GM23338 (cell line): ENCODE measurements at regions not wholly inside any gene's neighbourhood (a gene's known extent, or its start where the extent isn't known, plus 50 kb on each side); places are given as distances from the start of the nearest gene placed in this dataset.

ENCODE experiments used
- ATAC-seq: fragments of 200-7000 bp; cut with Tn5 transposase; 3 replicates; pipeline ENCODE4 v1.9.1; 2020
- DNase-seq: peaks from one replicate; pipeline ENCODE4 v3.0.0-alpha.2; 2015; ENCODE audit warnings: low spot score
- H2AFZ ChIP-seq: fragments of 200-600 bp; sonication (generic); 2 replicates; pipeline ENCODE4 v1.8.0; 2016; ENCODE audit warnings: antibody characterized with exemption, mild to moderate bottlenecking, moderate library complexity
- H3F3A ChIP-seq: fragments of 200-600 bp; sonication (generic); replicated peaks from 2 replicates; pipeline ENCODE4 v1.8.0; 2017; ENCODE audit warnings: antibody characterized with exemption, mixed run types, low read depth
- H3K27ac ChIP-seq: fragments of 200-600 bp; sonication (generic); 2 replicates; pipeline ENCODE4 v1.6.1; 2016; ENCODE audit warnings: low read depth
- H3K27me3 ChIP-seq: fragments of 200-600 bp; sonication (generic); 2 replicates; pipeline ENCODE4 v1.8.0; 2016; ENCODE audit warnings: mild to moderate bottlenecking, mixed run types, moderate library complexity; ENCODE audit not compliant: insufficient read depth
- H3K36me3 ChIP-seq: fragments of 200-600 bp; sonication (generic); 2 replicates; pipeline ENCODE4 v1.8.0; 2016; ENCODE audit warnings: mild to moderate bottlenecking; ENCODE audit not compliant: insufficient read depth
- H3K4me1 ChIP-seq: fragments of 200-600 bp; sonication (generic); 2 replicates; pipeline ENCODE4 v1.8.0; 2016; ENCODE audit warnings: mild to moderate bottlenecking, moderate library complexity; ENCODE audit not compliant: insufficient read depth
- H3K4me2 ChIP-seq: fragments of 200-600 bp; sonication (generic); 2 replicates; pipeline ENCODE4 v1.7.1; 2017; ENCODE audit warnings: mixed run types
- H3K4me3 ChIP-seq: fragments of 200-600 bp; sonication (generic); 2 replicates; pipeline ENCODE4 v1.6.1; 2016; ENCODE audit warnings: mixed run types
- H3K79me2 ChIP-seq: fragments of 200-600 bp; sonication (generic); replicated peaks from 2 replicates; pipeline ENCODE4 v1.8.0; 2017; ENCODE audit warnings: mild to moderate bottlenecking; ENCODE audit not compliant: insufficient read depth
- H3K9me2 ChIP-seq: fragments of 200-600 bp; sonication (generic); 2 replicates; pipeline ENCODE4 v1.8.0; 2017; ENCODE audit not compliant: insufficient read depth
- H4K20me1 ChIP-seq: fragments of 200-600 bp; sonication (generic); replicated peaks from 2 replicates; pipeline ENCODE4 v1.8.0; 2017; ENCODE audit warnings: mild to moderate bottlenecking; ENCODE audit not compliant: insufficient read depth
- H3K27ac Mint-ChIP-seq: 2 replicates; pipeline ENCODE4 v1.8.0; 2020; ENCODE audit warnings: inconsistent platforms, mild to moderate bottlenecking, moderate library complexity, mixed read lengths
- H3K27me3 Mint-ChIP-seq: 3 replicates; pipeline ENCODE4 v1.8.0; 2022; ENCODE audit warnings: low read depth, mild to moderate bottlenecking, moderate library complexity, mixed read lengths, inconsistent platforms; ENCODE audit not compliant: insufficient read depth, poor library complexity
- H3K36me3 Mint-ChIP-seq: 3 replicates; pipeline ENCODE4 v1.8.0; 2021; ENCODE audit warnings: low read depth, mild to moderate bottlenecking, inconsistent platforms, moderate library complexity, mixed read lengths
- H3K4me1 Mint-ChIP-seq: 3 replicates; pipeline ENCODE4 v1.8.0; 2020; ENCODE audit warnings: mild to moderate bottlenecking, inconsistent platforms, mixed read lengths
- H3K4me3 Mint-ChIP-seq: 3 replicates; pipeline ENCODE4 v1.8.0; 2021; ENCODE audit warnings: moderate library complexity, mild to moderate bottlenecking, inconsistent platforms, mixed read lengths
- H3K9me3 Mint-ChIP-seq: 3 replicates; pipeline ENCODE4 v1.8.0; 2020; ENCODE audit warnings: moderate library complexity, mild to moderate bottlenecking, inconsistent platforms, mixed read lengths
- CREB1 ChIP-seq: fragments of 250-450 bp; sonication (Bioruptor Pico); IDR thresholded peaks from 2 replicates; pipeline ENCODE4 v1.5.0; 2020; ENCODE audit warnings: low read depth, mild to moderate bottlenecking, moderate library complexity
- EZH2 ChIP-seq: fragments of 200-600 bp; sonication (generic); IDR thresholded peaks from one replicate; pipeline ENCODE4 v1.8.0; 2017; ENCODE audit warnings: antibody characterized with exemption, mild to moderate bottlenecking, low read depth; ENCODE audit not compliant: unreplicated experiment
- JUNB ChIP-seq: IDR thresholded peaks from one replicate; pipeline ENCODE4 v1.6.1; 2016; ENCODE audit warnings: antibody characterized with exemption; ENCODE audit not compliant: unreplicated experiment
- NANOG ChIP-seq: IDR thresholded peaks from 2 replicates; pipeline ENCODE4 v1.6.1; 2016; ENCODE audit warnings: antibody characterized with exemption, borderline replicate concordance
- POLR2AphosphoS5 ChIP-seq: IDR thresholded peaks from 2 replicates; pipeline ENCODE4 v1.6.1; 2016; ENCODE audit warnings: antibody characterized with exemption, low read depth
- STAT1 ChIP-seq: IDR thresholded peaks from one replicate; pipeline ENCODE4 v1.6.1; 2016; ENCODE audit warnings: antibody characterized with exemption; ENCODE audit not compliant: unreplicated experiment
- ZNF114 ChIP-seq: fragments of 250-450 bp; sonication (Bioruptor Pico); IDR thresholded peaks from 2 replicates; pipeline ENCODE4 v1.5.0; 2020; ENCODE audit warnings: mild to moderate bottlenecking, moderate library complexity
- ZNF331 ChIP-seq: fragments of 250-450 bp; sonication (Bioruptor Pico); IDR thresholded peaks from 2 replicates; pipeline ENCODE4 v1.5.0; 2020; ENCODE audit warnings: low read depth, mild to moderate bottlenecking, moderate library complexity
- TF ChIP-seq, protein P1 (sequence below): IDR thresholded peaks from one replicate; pipeline ENCODE4 v1.6.1; 2018; ENCODE audit warnings: antibody characterized with exemption; ENCODE audit not compliant: unreplicated experiment
- TF ChIP-seq, protein P2 (sequence below), 2 experiments: fragments of 200-600 bp in 1 of 2; sonication (generic) in 1 of 2; conservative IDR thresholded peaks; 2 replicates each; pipeline versions ENCODE4 v1.5.1 to v1.6.1; 2016 to 2017; ENCODE audit warnings: antibody characterized with exemption in 2 of 2, low read depth in 2 of 2, mild to moderate bottlenecking in 2 of 2, moderate library complexity in 1 of 2
- TF ChIP-seq, protein P3 (sequence below): IDR thresholded peaks from 2 replicates; pipeline ENCODE4 v1.6.1; 2016; ENCODE audit warnings: antibody characterized with exemption

DNA sequence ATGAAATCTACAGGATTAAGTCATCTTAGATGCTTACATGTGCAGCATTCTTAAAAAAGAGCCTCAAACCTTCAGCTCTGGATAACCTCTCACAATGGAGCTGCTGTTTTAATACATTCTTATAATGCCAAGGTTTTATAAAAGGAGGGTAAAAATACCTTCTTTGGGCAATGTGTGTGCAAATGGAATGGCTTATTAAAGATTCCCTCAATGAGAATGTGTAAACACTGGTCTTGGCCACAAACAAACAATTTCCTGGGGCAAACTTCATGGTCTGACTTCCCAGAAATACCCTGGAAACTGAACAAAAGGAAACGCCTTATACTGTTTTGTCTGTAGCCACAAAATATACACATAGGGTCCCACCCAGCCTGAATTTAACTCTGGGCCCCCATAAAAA is 148.6 kb upstream of the INTU start (continued):
- TF ChIP-seq, protein P1, sequence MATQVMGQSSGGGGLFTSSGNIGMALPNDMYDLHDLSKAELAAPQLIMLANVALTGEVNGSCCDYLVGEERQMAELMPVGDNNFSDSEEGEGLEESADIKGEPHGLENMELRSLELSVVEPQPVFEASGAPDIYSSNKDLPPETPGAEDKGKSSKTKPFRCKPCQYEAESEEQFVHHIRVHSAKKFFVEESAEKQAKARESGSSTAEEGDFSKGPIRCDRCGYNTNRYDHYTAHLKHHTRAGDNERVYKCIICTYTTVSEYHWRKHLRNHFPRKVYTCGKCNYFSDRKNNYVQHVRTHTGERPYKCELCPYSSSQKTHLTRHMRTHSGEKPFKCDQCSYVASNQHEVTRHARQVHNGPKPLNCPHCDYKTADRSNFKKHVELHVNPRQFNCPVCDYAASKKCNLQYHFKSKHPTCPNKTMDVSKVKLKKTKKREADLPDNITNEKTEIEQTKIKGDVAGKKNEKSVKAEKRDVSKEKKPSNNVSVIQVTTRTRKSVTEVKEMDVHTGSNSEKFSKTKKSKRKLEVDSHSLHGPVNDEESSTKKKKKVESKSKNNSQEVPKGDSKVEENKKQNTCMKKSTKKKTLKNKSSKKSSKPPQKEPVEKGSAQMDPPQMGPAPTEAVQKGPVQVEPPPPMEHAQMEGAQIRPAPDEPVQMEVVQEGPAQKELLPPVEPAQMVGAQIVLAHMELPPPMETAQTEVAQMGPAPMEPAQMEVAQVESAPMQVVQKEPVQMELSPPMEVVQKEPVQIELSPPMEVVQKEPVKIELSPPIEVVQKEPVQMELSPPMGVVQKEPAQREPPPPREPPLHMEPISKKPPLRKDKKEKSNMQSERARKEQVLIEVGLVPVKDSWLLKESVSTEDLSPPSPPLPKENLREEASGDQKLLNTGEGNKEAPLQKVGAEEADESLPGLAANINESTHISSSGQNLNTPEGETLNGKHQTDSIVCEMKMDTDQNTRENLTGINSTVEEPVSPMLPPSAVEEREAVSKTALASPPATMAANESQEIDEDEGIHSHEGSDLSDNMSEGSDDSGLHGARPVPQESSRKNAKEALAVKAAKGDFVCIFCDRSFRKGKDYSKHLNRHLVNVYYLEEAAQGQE: no peak
- no peak for TF ChIP-seq STAT1
- no peak for TF ChIP-seq JUNB
- no peak for TF ChIP-seq POLR2AphosphoS5
- TF ChIP-seq NANOG: no peak
- TF ChIP-seq CREB1 (CRISPR knock-in tag): no peak
- TF ChIP-seq EZH2: no peak
- TF ChIP-seq ZNF331 (CRISPR knock-in tag): no peak
- TF ChIP-seq, protein P2, sequence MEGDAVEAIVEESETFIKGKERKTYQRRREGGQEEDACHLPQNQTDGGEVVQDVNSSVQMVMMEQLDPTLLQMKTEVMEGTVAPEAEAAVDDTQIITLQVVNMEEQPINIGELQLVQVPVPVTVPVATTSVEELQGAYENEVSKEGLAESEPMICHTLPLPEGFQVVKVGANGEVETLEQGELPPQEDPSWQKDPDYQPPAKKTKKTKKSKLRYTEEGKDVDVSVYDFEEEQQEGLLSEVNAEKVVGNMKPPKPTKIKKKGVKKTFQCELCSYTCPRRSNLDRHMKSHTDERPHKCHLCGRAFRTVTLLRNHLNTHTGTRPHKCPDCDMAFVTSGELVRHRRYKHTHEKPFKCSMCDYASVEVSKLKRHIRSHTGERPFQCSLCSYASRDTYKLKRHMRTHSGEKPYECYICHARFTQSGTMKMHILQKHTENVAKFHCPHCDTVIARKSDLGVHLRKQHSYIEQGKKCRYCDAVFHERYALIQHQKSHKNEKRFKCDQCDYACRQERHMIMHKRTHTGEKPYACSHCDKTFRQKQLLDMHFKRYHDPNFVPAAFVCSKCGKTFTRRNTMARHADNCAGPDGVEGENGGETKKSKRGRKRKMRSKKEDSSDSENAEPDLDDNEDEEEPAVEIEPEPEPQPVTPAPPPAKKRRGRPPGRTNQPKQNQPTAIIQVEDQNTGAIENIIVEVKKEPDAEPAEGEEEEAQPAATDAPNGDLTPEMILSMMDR (conservative IDR thresholded peaks at IDR 0.05; ENCODE audit: low read depth in 2 of 2): no peak

DNA sequence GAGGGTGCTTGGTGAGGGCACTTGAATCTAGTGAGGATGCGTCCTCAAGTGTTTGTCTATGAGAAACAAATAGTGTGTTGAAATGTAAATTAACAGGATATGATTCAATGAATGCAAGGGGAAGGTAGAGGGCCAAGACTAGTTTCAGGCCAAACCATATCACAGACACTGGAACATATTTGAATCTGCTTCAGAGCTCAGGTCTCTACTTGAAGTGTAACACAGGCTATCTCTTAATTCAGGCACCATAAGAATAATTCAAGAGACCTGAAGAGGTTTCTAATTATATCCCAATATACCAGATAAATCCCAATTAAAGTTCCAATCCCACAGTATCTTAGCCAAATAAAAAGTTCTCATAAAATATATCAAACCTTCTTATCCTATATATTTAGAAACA is 146.5 kb upstream of the INTU start:
- H3K4me2 ChIP-seq: 0 out of 2 replicates have a peak overlapping the region, but pooled peaks have one; percentile 53
- no peaks in the 10 kb centered on the region; the same call in 1 of the 2 replicates for H3K9me2 ChIP-seq
- no peaks in the 10 kb centered on the region for H4K20me1 ChIP-seq
- H3K36me3 Mint-ChIP-seq: no peaks in the 10 kb centered on the region
- ATAC-seq: no peak
- no peaks in the 10 kb centered on the region for H3K36me3 ChIP-seq
- H3K27ac Mint-ChIP-seq: peak overlapping the region; percentile 61
- no peaks in the 10 kb centered on the region for H3K27me3 ChIP-seq
- no peak overlapping the region for H3K4me3 Mint-ChIP-seq
- H3F3A ChIP-seq: no peaks in the 10 kb centered on the region
- no peak overlapping the region for H3K4me3 ChIP-seq
- no peaks in the 10 kb centered on the region for H3K9me3 Mint-ChIP-seq
- H3K4me1 Mint-ChIP-seq: peaks cover 24% of the 10 kb centered on the region; the same call in 2 of the 3 replicates
- peaks cover 22% of the 10 kb centered on the region for H3K4me1 ChIP-seq
- H3K27me3 Mint-ChIP-seq: peaks cover 5% of the 10 kb centered on the region
- no peak overlapping the region for H3K27ac ChIP-seq
- DNase-seq: no peak
- peak overlapping the region; percentile 87; the same call in 1 of the 2 replicates for H2AFZ ChIP-seq
- no peaks in the 10 kb centered on the region for H3K79me2 ChIP-seq
- TF ChIP-seq NANOG (no peak), ZNF331 (CRISPR knock-in tag) (no peak), JUNB (no peak), ZNF114 (no peak), STAT1 (no peak)
- TF ChIP-seq, protein P2 (conservative IDR thresholded peaks at IDR 0.05; ENCODE audit: low read depth in 2 of 2): no peak
- TF ChIP-seq, protein P3, sequence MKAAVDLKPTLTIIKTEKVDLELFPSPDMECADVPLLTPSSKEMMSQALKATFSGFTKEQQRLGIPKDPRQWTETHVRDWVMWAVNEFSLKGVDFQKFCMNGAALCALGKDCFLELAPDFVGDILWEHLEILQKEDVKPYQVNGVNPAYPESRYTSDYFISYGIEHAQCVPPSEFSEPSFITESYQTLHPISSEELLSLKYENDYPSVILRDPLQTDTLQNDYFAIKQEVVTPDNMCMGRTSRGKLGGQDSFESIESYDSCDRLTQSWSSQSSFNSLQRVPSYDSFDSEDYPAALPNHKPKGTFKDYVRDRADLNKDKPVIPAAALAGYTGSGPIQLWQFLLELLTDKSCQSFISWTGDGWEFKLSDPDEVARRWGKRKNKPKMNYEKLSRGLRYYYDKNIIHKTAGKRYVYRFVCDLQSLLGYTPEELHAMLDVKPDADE: no peak
